ENCODE measurements at regions not wholly inside any gene's neighbourhood (a gene's known extent, or its start where the extent isn't known, plus 50 kb on each side); places are given as distances from the start of the nearest gene placed in this dataset.

GRCh38 chr15:47439146-47440111 lies 277.9 kb upstream of the SEMA6D start:
- intact Hi-C loops (cut with micrococcal nuclease), result no loop called here
- POLR2A ChIA-PET, result no interaction called here
- no peak for ATAC-seq

More at GRCh38 chr15:47439146-47440111, 277.9 kb upstream of the SEMA6D start:
- Histone ChIP-seq H3K79me2 (ENCODE audit: insufficient read depth, low read length) (no peaks in the 10 kb centered on the region), H3K4me2 (ENCODE audit: low read length) (no peak overlapping the region), H3K27ac (ENCODE audit: low read depth, low read length) (no peak overlapping the region), H3K4me1 (ENCODE audit: control insufficient read depth in 1 of 2, insufficient read depth in 2 of 2, low read length in 2 of 2) (no peaks in the 10 kb centered on the region), H3K9me2 (ENCODE audit: insufficient read depth) (no peaks in the 10 kb centered on the region), H3K9ac (ENCODE audit: low read length) (no peak overlapping the region), H3K9me3 (ENCODE audit: control insufficient read depth in 1 of 2, insufficient read depth in 1 of 2, low read depth in 1 of 2, low read length in 2 of 2) (peaks cover 4 to 18% of the 10 kb centered on the region in 2 experiments; a peak in 2 of 4 replicates), H3K4me3 (replicated peaks in 1 of 2; ENCODE audit: low read depth in 1 of 2, low read length in 2 of 2) (no peak overlapping the region), H3K27me3 (ENCODE audit: insufficient read depth, low read length) (no peaks in the 10 kb centered on the region), H2AFZ (ENCODE audit: low read depth, low read length, poor library complexity, severe bottlenecking) (no peak overlapping the region), H4K20me1 (ENCODE audit: insufficient read depth) (no peaks in the 10 kb centered on the region), H3K36me3 (ENCODE audit: control insufficient read depth in 1 of 2, insufficient read depth in 2 of 2, low read length in 2 of 2) (no peaks in the 10 kb centered on the region)
- ChIA-PET CTCF (no interaction called here), RAD21 (ENCODE audit: low non-redundant PET in 1 of 2, low total read pairs in 2 of 2, uncharacterized antibody in 2 of 2, unreplicated experiment in 2 of 2) (no interaction called here)
- no peak for DNase-seq (ENCODE audit: low read depth, low spot score)
- no TSS peak for BruUV-seq (replicated peaks)
- TF ChIP-seq CEBPB (IDR thresholded peaks at IDR 0.05; ENCODE audit: low read depth) (no peak), EGR1 (IDR thresholded peaks at IDR 0.05; ENCODE audit: low read depth) (no peak), POLR2AphosphoS5 (IDR thresholded peaks at IDR 0.05; ENCODE audit: low read depth, low read length) (no peak), EZH2 (IDR thresholded peaks at IDR 0.05) (no peak), ZNF274 (IDR thresholded peaks at IDR 0.05; ENCODE audit: low read depth, low read length) (no peak), SIN3A (IDR thresholded peaks at IDR 0.05; ENCODE audit: low read depth) (no peak), MAX (IDR thresholded peaks at IDR 0.05) (no peak), YY1 (IDR thresholded peaks at IDR 0.05; ENCODE audit: extremely low read depth, insufficient replicate concordance, low read depth, low read length) (no peak), TCF7L2 (IDR thresholded peaks at IDR 0.05; ENCODE audit: borderline replicate concordance, extremely low read depth, insufficient read depth, insufficient read length) (no peak), EZH2phosphoT487 (IDR thresholded peaks at IDR 0.05; ENCODE audit: borderline replicate concordance) (no peak), FOSL1 (IDR thresholded peaks at IDR 0.05; ENCODE audit: low read depth) (no peak), ZBTB33 (IDR thresholded peaks at IDR 0.05; ENCODE audit: extremely low read depth, insufficient replicate concordance, low read length) (no peak), ELF1 (IDR thresholded peaks at IDR 0.05; ENCODE audit: borderline replicate concordance, low read depth) (no peak), CTCF (IDR thresholded peaks at IDR 0.05 in 2 of 3, conservative IDR thresholded peaks at IDR 0.05 in 1 of 3; ENCODE audit: borderline replicate concordance in 1 of 3, insufficient read depth in 1 of 3, low read depth in 2 of 3, low read length in 2 of 3) (no peak), CBX3 (IDR thresholded peaks at IDR 0.05; ENCODE audit: low read depth) (no peak), ATF3 (IDR thresholded peaks at IDR 0.05) (no peak), REST (IDR thresholded peaks at IDR 0.05; ENCODE audit: low read depth) (no peak), ZFX (IDR thresholded peaks at IDR 0.05) (no peak), SP1 (IDR thresholded peaks at IDR 0.05; ENCODE audit: low read depth) (no peak)

All from HCT116 (cell line).